ENCODE measurements at regions not wholly inside any gene's neighbourhood (a gene's known extent, or its start where the extent isn't known, plus 50 kb on each side); places are given as distances from the start of the nearest gene placed in this dataset.

DNA sequence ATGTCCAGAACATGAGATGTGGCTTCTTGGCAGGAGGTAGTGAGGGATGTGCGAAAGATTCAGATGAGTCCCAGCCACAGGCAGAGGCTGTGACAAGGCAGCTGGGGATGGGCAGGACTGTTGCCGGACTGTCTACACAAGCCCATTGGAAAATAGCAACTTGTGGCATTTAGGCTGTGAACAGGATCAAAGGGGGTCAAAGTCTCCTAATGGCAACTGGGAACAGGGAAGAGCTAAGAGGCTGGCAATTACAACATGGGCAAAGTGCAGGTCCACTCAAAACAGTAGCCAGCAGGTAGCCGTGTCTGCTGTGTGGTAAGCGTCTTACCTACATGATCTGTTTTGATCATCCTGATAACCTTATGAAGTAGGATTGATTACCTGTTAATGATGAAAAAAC is 254.2 kb upstream of the ZNF32 start:
- Histone ChIP-seq H3K27me3 (replicated peaks) (no peaks in the 10 kb centered on the region), H3K4me3 (no peak overlapping the region), H3K4me1 (replicated peaks) (no peaks in the 10 kb centered on the region), H3K9me3 (replicated peaks) (no peaks in the 10 kb centered on the region), H3K27ac (no peak overlapping the region), H3K36me3 (no peaks in the 10 kb centered on the region)
- no peak for DNase-seq (ENCODE audit: low read depth in 1 of 2, low spot score in 2 of 2)

GRCh38 chr10:43901744-43902504 is 253.2 kb upstream of the ZNF32 start:
- DNase-seq (ENCODE audit: low read depth in 1 of 2, low spot score in 2 of 2): no peak
- no peak overlapping the region for H3K27ac ChIP-seq
- no peaks in the 10 kb centered on the region for H3K9me3 ChIP-seq (replicated peaks)
- H3K4me1 ChIP-seq (replicated peaks): no peaks in the 10 kb centered on the region
- H3K27me3 ChIP-seq (replicated peaks): no peaks in the 10 kb centered on the region
- no peaks in the 10 kb centered on the region for H3K36me3 ChIP-seq
- H3K4me3 ChIP-seq: no peak overlapping the region

DNA sequence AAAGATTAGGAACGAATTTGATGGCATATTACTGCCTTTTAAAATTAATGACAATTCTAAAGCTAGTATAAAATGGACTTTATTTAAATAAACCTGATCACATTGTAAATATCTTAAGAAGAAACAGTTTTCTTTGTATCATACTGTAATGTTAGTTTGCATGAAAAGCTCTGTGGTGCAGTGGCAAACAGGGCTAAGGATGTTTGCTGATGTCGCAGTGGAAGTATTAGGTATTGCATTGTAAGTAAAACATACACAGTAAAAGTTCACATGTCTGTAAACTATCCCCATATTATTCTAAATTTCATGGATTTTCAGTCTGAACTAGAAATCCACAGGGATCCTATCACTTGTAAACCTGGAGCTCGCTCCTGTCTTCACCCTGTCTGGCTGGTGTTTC is 252.6 kb upstream of the ZNF32 start:
- H3K27me3 ChIP-seq (replicated peaks): no peaks in the 10 kb centered on the region
- DNase-seq (ENCODE audit: low read depth in 1 of 2, low spot score in 2 of 2): no peak
- no peaks in the 10 kb centered on the region for H3K4me1 ChIP-seq (replicated peaks)
- no peak overlapping the region for H3K27ac ChIP-seq
- no peaks in the 10 kb centered on the region for H3K9me3 ChIP-seq (replicated peaks)
- no peak overlapping the region for H3K4me3 ChIP-seq
- H3K36me3 ChIP-seq: no peaks in the 10 kb centered on the region

GRCh38 chr10:43900571-43900970 is 251.9 kb upstream of the ZNF32 start:
- Histone ChIP-seq H3K4me1 (replicated peaks) (no peaks in the 10 kb centered on the region), H3K4me3 (no peak overlapping the region), H3K9me3 (replicated peaks) (no peaks in the 10 kb centered on the region), H3K36me3 (no peaks in the 10 kb centered on the region), H3K27me3 (replicated peaks) (no peaks in the 10 kb centered on the region), H3K27ac (no peak overlapping the region)
- DNase-seq (ENCODE audit: low read depth in 1 of 2, low spot score in 2 of 2): no peak

GRCh38 chr10:43899224-43899959 is 250.7 kb upstream of the ZNF32 start:
- Histone ChIP-seq H3K4me1 (replicated peaks) (no peaks in the 10 kb centered on the region), H3K27me3 (replicated peaks) (no peaks in the 10 kb centered on the region), H3K9me3 (replicated peaks) (no peaks in the 10 kb centered on the region), H3K27ac (no peak overlapping the region), H3K4me3 (no peak overlapping the region), H3K36me3 (no peaks in the 10 kb centered on the region)
- no peak for DNase-seq (ENCODE audit: low read depth in 1 of 2, low spot score in 2 of 2)

DNA sequence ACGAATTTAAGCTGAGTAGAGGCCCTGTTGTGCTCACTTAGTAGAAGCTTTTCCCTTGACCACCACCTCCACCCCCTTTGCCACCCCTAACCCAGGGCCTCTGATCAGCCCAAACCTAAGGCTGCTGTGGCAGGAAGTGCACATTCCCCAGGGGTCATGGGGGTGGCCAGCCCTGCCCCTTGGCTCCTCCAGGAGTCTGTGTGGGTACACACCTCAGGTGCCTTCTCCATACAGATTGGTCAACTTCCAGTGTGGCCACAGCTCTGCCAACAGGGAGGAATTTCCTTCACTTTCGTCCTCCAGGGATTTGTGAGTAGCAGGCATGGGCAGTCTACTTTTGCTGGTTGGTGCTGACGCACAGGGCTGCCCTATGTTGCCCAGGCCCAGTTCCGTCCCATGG is 249.9 kb upstream of the ZNF32 start:
- H3K27me3 ChIP-seq (replicated peaks): no peaks in the 10 kb centered on the region
- no peaks in the 10 kb centered on the region for H3K9me3 ChIP-seq (replicated peaks)
- H3K4me3 ChIP-seq: no peak overlapping the region
- no peaks in the 10 kb centered on the region for H3K36me3 ChIP-seq
- no peak overlapping the region for H3K27ac ChIP-seq
- DNase-seq (ENCODE audit: low read depth in 1 of 2, low spot score in 2 of 2): no peak
- H3K4me1 ChIP-seq (replicated peaks): no peaks in the 10 kb centered on the region

- Histone ChIP-seq H3K27ac (no peak overlapping the region), H3K27me3 (replicated peaks) (no peaks in the 10 kb centered on the region), H3K9me3 (replicated peaks) (no peaks in the 10 kb centered on the region), H3K4me1 (replicated peaks) (peaks cover 3% of the 10 kb centered on the region), H3K4me3 (no peak overlapping the region), H3K36me3 (no peaks in the 10 kb centered on the region)
- no peak for DNase-seq (ENCODE audit: low read depth in 1 of 2, low spot score in 2 of 2)
Observed at GRCh38 chr10:43897765-43898419, 249.2 kb upstream of the ZNF32 start.

DNA sequence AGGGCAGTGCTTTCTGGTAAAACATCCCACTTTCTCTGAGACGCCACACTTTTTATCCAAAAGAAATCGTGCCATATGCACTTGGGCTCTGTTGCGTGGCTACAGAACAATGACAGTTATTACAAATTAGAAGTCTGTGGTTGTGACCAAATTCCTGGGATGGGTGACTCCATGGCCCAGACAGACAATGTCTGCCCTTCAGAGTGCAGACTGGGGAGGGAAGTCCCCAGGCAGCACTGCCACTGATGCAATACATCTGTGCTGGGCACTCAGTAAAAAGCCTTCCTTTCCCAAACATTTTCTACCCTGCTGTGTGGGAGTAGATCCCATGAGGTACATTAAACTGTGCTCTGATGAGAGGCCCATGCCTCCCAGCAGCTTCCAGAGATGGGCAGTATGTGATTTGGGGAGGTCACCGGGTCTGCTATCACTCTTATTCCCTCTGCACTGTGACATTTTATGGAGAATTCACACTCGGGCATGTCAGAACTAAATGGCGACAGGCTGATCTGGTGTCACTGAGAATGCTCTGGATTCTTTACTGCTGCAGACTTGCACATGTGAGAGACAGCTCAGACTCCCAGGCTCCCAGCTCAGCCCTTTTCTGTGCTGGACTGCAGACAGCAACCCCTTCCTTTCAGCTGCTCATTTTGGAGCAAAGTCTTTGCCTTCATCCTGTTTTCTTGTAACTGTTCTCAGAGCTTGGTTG is 243.5 kb upstream of the ZNF32 start:
- Histone ChIP-seq H3K4me1 (replicated peaks) (peaks cover 55% of the 10 kb centered on the region), H3K36me3 (no peaks in the 10 kb centered on the region), H3K4me3 (no peak overlapping the region), H3K27me3 (replicated peaks) (no peaks in the 10 kb centered on the region), H3K27ac (peak overlapping the region; percentile 73), H3K9me3 (replicated peaks) (no peaks in the 10 kb centered on the region)
- DNase-seq (ENCODE audit: low read depth in 1 of 2, low spot score in 2 of 2): peak; percentile 80 to 82

DNA sequence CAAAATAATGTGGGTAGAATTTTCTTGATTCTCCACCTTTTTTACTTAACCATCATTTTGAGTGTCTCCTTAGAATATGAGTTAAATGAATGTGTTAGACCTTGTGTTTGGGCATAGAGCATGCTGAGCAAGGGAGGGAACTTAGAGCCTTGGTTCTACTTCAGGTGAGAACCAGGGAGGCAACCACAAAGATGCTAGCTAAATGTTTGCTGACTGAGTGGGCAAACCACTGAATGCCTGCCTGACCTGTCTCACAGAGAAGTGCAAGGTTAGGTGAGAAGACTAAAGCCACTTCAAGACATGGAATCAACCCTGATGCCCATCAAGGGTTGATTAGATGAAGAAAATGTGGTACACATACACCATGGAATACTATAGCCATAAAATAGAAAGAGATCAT is 242.6 kb upstream of the ZNF32 start:
- no peak for DNase-seq (ENCODE audit: low read depth in 1 of 2, low spot score in 2 of 2)
- Histone ChIP-seq H3K9me3 (replicated peaks) (no peaks in the 10 kb centered on the region), H3K27ac (peak overlapping the region; percentile 73), H3K36me3 (no peaks in the 10 kb centered on the region), H3K4me3 (no peak overlapping the region), H3K4me1 (replicated peaks) (peaks cover 57% of the 10 kb centered on the region), H3K27me3 (replicated peaks) (no peaks in the 10 kb centered on the region)

GRCh38 chr10:43890124-43890523 is 241.4 kb upstream of the ZNF32 start:
- peak in 1 of 2 experiments; percentile 49 for DNase-seq (ENCODE audit: low read depth in 1 of 2, low spot score in 2 of 2)
- H3K36me3 ChIP-seq: no peaks in the 10 kb centered on the region
- no peak overlapping the region for H3K4me3 ChIP-seq
- no peaks in the 10 kb centered on the region for H3K9me3 ChIP-seq (replicated peaks)
- H3K4me1 ChIP-seq (replicated peaks): peaks cover 57% of the 10 kb centered on the region
- peak overlapping the region; percentile 73 for H3K27ac ChIP-seq
- no peaks in the 10 kb centered on the region for H3K27me3 ChIP-seq (replicated peaks)

- Histone ChIP-seq H3K36me3 (no peaks in the 10 kb centered on the region), H3K4me1 (replicated peaks) (peaks cover 58% of the 10 kb centered on the region), H3K27ac (peak overlapping the region; percentile 73), H3K27me3 (replicated peaks) (no peaks in the 10 kb centered on the region), H3K4me3 (no peak overlapping the region), H3K9me3 (replicated peaks) (no peaks in the 10 kb centered on the region)
- DNase-seq (ENCODE audit: low read depth in 1 of 2, low spot score in 2 of 2): peak in 1 of 2 experiments; percentile 86
Observed at GRCh38 chr10:43888586-43888985, 239.9 kb upstream of the ZNF32 start.

- H3K27me3 ChIP-seq (replicated peaks): no peaks in the 10 kb centered on the region
- H3K36me3 ChIP-seq: no peaks in the 10 kb centered on the region
- H3K9me3 ChIP-seq (replicated peaks): no peaks in the 10 kb centered on the region
- no peak for DNase-seq (ENCODE audit: low read depth in 1 of 2, low spot score in 2 of 2)
- H3K4me1 ChIP-seq (replicated peaks): peaks cover 54% of the 10 kb centered on the region
- H3K27ac ChIP-seq: no peak overlapping the region
- no peak overlapping the region for H3K4me3 ChIP-seq
Observed at GRCh38 chr10:43885842-43886241, 237.2 kb upstream of the ZNF32 start.

DNA sequence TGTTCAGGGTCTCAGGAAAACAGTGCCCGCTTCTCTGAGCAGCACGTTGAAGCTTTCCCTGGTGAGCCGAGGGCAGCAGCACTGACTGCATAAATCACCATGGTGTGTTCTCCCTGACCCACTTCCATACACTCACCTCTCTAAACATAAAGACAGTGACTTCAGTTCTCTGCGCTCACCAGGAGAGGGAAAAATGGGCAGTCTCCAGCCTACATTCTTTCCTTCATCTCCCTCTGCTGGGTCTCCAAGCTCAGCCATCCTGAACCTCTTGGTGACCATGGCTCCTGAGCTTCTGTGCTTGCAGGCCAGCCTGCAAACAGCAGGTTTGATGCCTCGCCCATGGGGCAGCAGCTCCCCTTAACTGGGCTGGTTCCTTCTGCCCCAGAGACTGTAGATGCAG is 236.6 kb upstream of the ZNF32 start:
- H3K4me3 ChIP-seq: no peak overlapping the region
- DNase-seq (ENCODE audit: low read depth in 1 of 2, low spot score in 2 of 2): no peak
- H3K4me1 ChIP-seq (replicated peaks): peaks cover 50% of the 10 kb centered on the region
- H3K36me3 ChIP-seq: no peaks in the 10 kb centered on the region
- no peaks in the 10 kb centered on the region for H3K27me3 ChIP-seq (replicated peaks)
- no peak overlapping the region for H3K27ac ChIP-seq
- no peaks in the 10 kb centered on the region for H3K9me3 ChIP-seq (replicated peaks)

All from SJSA1 (cell line).